ENCODE measurements at regions not wholly inside any gene's neighbourhood (a gene's known extent, or its start where the extent isn't known, plus 50 kb on each side); places are given as distances from the start of the nearest gene placed in this dataset.

- TF ChIP-seq, protein P1, sequence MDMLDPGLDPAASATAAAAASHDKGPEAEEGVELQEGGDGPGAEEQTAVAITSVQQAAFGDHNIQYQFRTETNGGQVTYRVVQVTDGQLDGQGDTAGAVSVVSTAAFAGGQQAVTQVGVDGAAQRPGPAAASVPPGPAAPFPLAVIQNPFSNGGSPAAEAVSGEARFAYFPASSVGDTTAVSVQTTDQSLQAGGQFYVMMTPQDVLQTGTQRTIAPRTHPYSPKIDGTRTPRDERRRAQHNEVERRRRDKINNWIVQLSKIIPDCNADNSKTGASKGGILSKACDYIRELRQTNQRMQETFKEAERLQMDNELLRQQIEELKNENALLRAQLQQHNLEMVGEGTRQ (IDR thresholded peaks at IDR 0.05; ENCODE audit: low read length) = no peak
- TF ChIP-seq, protein P2, sequence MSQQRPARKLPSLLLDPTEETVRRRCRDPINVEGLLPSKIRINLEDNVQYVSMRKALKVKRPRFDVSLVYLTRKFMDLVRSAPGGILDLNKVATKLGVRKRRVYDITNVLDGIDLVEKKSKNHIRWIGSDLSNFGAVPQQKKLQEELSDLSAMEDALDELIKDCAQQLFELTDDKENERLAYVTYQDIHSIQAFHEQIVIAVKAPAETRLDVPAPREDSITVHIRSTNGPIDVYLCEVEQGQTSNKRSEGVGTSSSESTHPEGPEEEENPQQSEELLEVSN (IDR thresholded peaks at IDR 0.05) = no peak
- TF ChIP-seq POU5F1 (IDR thresholded peaks at IDR 0.05; ENCODE audit: low read depth, low read length) (no peak), KDM5A (IDR thresholded peaks at IDR 0.05; ENCODE audit: low read length) (no peak), CBX8 (IDR thresholded peaks at IDR 0.05; ENCODE audit: borderline replicate concordance, low read depth, low read length) (no peak), CBX5 (IDR thresholded peaks at IDR 0.05; ENCODE audit: low read depth, low read length) (no peak), CTBP2 (IDR thresholded peaks at IDR 0.05; ENCODE audit: borderline replicate concordance, insufficient read depth, insufficient read length, low read length) (no peak), RFX5 (IDR thresholded peaks at IDR 0.05; ENCODE audit: borderline replicate concordance, low read depth, low read length) (no peak)
These were observed 361.9 kb downstream of the BCKDHB start (continued) for GRCh38 chr6:80468398-80468797.

Data from H1 (cell line).